Pancreas (tissue), 10 donors: ENCODE measurements at regions not wholly inside any gene's neighbourhood (a gene's known extent, or its start where the extent isn't known, plus 50 kb on each side); places are given as distances from the start of the nearest gene placed in this dataset.
A peak's percentile ranks its signal among the peaks of the same experiment; 100 is the strongest.

ENCODE experiments used
- ATAC-seq, 4 donors: fragments of 200-7000 bp; cut with Tn5 transposase; one replicate each; pipeline versions ENCODE4 v1.8.0 to v1.9.1; 2020; ENCODE audit warnings: mild to moderate bottlenecking in 4 of 4, moderate library complexity in 4 of 4
- DNase-seq, 6 donors: peaks; one replicate each; pipeline ENCODE4 v3.0.0-alpha.2; 2020
- FAIRE-seq: peaks from 2 replicates; lab custom pipeline; 2012; peaks lifted over from hg19 to GRCh38; lab: Jason Lieb, UNC
- H3K27ac ChIP-seq, 4 donors: fragments of 200-600 bp; sonication (generic); 1 replicate in 3 of 4; 2 replicates in 1 of 4; pipeline versions ENCODE4 v1.5.0 to v1.8.0; 2020
- H3K27me3 ChIP-seq, 4 donors: fragments of 200-600 bp; one replicate each; pipeline ENCODE4 v1.8.0; 2021
- H3K36me3 ChIP-seq, 3 donors: fragments of 200-600 bp; sonication (generic) in 1 of 3; one replicate each; pipeline versions ENCODE4 v1.5.0 to v1.8.0; 2020 to 2021
- H3K4me1 ChIP-seq, 3 donors: fragments of 200-600 bp; one replicate each; pipeline ENCODE4 v1.8.0; 2021
- H3K4me3 ChIP-seq, 4 donors: fragments of 200-600 bp; sonication (generic) in 2 of 4; one replicate each; pipeline versions ENCODE4 v1.5.0 to v1.8.0; 2020 to 2021
- H3K9me3 ChIP-seq, 4 donors: fragments of 200-600 bp; one replicate each; pipeline ENCODE4 v1.8.0; 2021
- CTCF ChIP-seq, 4 donors: fragments of 200-600 bp; sonication (generic) in 3 of 4; IDR thresholded peaks; one replicate each; pipeline versions ENCODE4 v1.5.0 to v1.8.0; 2021; ENCODE audit warnings: antibody characterized with exemption in 4 of 4
- WGBS, 2 donors: extraction: QIAGEN DNeasy Blood & Tissue Kit; methylation state at CpG; one replicate each; pipeline ENCODE4 v1.1.7; 2013; 5-methylcytosine and 5-hydroxymethylcytosine counted together
- intact Hi-C, 3 donors: fragments of 100-400 bp; cut with DNase I; formaldehyde crosslinking; loops; one replicate each; pipeline versions ENCODE4 v1.11.1 to v1.14.2; 2022
- donor health status: healthy with polysubstance abuse.
- donor health status: DM: no; HTN: no; CAD: no; lungs with moderate emphysema.
- donor health status: DM: no; HTN: no; CAD: no.
- donor health status: control.
- donor health status: control.
- donor health status: Bipolar disorder and iron deficiency.
- donor health status: DM: yes; HTN: yes; CAD: no.
- donor health status: DM: no; HTN: no; CAD: no.
- donor health status: DM: no; HTN: no; CAD: no.
- donor health status: DM: yes; HTN: yes; CAD: no.

DNA sequence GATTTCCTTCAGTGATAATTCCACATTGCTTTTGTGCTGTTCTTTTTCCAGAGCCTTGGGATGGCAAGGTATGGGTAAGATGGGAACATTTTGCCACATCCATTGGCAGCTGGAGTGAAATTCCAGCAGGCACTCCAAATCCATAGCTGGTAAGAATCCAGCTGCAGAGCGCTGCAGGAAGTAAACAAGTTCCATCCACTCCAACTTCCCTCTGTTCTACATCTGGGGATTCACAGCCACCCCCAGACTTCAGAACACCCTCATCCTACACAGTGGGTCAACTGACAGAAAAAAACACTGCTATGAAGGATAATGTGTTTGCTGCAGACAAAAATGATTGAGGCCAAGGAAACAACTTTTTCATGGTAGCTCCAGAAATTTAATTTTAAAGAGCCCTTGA, 747.8 kb downstream of the MAFB start:
- H3K4me3 ChIP-seq: no peak overlapping the region
- FAIRE-seq (no peak), DNase-seq (no peak), ATAC-seq (no peak)
- TF ChIP-seq CTCF (IDR thresholded peaks at IDR 0.05): no peak
- intact Hi-C loops: no loop called here
- no peaks in the 10 kb centered on the region for H3K9me3 ChIP-seq
- no peaks in the 10 kb centered on the region for H3K36me3 ChIP-seq
- WGBS, 2 donors: 41 to 63% methylated on average over 1 of the region's 1 CpG
- H3K27ac ChIP-seq: no peak overlapping the region
- H3K27me3 ChIP-seq: no peaks in the 10 kb centered on the region
- no peaks in the 10 kb centered on the region for H3K4me1 ChIP-seq

DNA sequence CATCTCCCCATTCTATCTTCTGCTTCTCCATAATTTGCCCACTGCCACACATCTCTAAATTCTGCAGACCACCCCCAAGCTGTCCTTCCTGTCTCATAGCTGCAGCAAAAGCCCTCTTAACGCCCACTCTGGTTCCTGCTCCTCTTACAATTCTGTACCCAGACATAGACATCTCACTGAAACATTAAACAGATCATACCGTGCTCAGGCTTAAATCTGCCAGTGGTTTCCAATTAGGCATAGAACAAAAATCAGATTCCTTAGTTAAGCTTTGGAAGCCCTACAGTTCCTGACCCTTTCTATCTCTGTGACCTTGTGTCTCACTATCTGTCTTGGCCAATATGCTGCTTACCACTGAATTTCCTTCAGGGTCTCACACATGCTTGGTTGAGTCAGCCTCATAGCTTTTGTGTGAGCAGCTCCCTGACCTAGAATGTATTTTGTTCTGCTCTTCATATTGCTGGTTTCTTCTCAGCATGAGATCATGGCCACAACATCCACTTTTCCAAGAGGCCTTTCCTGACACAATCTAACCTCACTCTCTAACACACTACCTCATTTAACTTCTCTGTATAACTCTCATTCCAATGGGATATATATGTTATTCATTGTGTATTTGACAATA, 749.7 kb downstream of the MAFB start:
- 62 to 69% methylated on average over 2 of the region's 2 CpGs for WGBS, 2 donors
- no peak for FAIRE-seq
- no peak for DNase-seq

DNA sequence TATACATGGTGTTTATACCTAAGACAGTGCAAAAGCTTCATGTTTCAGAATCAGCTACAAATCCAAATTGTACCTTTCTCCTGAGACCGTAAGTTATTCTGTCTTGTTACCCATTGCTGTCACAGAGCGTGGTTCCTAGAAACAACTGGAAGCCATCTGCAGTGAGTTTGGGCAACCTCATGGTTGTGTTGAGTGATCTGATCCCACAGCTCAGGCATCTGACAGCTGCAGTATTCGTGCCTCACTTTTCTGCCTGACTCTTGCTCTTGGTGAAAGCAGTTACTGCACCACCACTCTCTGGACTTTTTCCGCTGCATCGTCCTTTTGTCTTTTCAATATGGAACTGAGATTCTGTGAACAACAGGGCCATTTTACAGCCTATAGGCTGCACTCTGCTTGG, 752.6 kb downstream of the MAFB start:
- 72 to 74% methylated on average over 5 of the region's 5 CpGs for WGBS, 2 donors
- Histone ChIP-seq H3K27me3 (no peaks in the 10 kb centered on the region), H3K27ac (no peak overlapping the region), H3K4me1 (no peaks in the 10 kb centered on the region), H3K4me3 (no peak overlapping the region), H3K9me3 (no peaks in the 10 kb centered on the region), H3K36me3 (no peaks in the 10 kb centered on the region)
- intact Hi-C loops: no loop called here
- DNase-seq (no peak), FAIRE-seq (no peak), ATAC-seq (no peak)
- TF ChIP-seq CTCF (IDR thresholded peaks at IDR 0.05): no peak

More for the DNA sequence above, 749.7 kb downstream of the MAFB start:
- Histone ChIP-seq H3K27ac (no peak overlapping the region), H3K36me3 (no peaks in the 10 kb centered on the region), H3K9me3 (no peaks in the 10 kb centered on the region), H3K4me3 (no peak overlapping the region), H3K4me1 (no peaks in the 10 kb centered on the region), H3K27me3 (no peaks in the 10 kb centered on the region)
- no peak for TF ChIP-seq CTCF (IDR thresholded peaks at IDR 0.05)
- intact Hi-C loops: no loop called here
- no peak for ATAC-seq

DNA sequence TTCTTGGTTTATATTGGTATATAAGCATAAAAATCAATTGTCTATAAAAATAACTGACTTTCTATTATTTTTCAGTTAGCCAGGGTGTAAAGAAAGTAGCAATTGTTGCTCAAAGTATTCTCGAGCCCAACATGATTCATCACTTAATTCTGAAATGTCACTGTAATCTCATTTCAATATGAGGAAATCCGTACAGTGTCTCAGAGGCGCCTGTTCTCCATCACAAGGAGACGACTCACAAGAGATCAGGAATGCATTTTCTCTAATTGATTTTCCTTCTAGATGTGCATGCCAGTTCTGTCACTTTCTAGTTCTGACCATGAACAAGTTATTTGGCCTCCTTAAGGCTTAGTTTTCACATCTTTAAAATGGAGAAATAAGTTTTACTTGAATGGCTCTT, 753.1 kb downstream of the MAFB start:
- Histone ChIP-seq H3K4me1 (no peaks in the 10 kb centered on the region), H3K27me3 (no peaks in the 10 kb centered on the region), H3K9me3 (no peaks in the 10 kb centered on the region), H3K4me3 (no peak overlapping the region), H3K36me3 (no peaks in the 10 kb centered on the region), H3K27ac (no peak overlapping the region)
- ATAC-seq (no peak), DNase-seq (no peak), FAIRE-seq (no peak)
- TF ChIP-seq CTCF (IDR thresholded peaks at IDR 0.05): no peak
- WGBS, 2 donors: 37 to 51% methylated on average over 4 of the region's 4 CpGs
- intact Hi-C loops: no loop called here

DNA sequence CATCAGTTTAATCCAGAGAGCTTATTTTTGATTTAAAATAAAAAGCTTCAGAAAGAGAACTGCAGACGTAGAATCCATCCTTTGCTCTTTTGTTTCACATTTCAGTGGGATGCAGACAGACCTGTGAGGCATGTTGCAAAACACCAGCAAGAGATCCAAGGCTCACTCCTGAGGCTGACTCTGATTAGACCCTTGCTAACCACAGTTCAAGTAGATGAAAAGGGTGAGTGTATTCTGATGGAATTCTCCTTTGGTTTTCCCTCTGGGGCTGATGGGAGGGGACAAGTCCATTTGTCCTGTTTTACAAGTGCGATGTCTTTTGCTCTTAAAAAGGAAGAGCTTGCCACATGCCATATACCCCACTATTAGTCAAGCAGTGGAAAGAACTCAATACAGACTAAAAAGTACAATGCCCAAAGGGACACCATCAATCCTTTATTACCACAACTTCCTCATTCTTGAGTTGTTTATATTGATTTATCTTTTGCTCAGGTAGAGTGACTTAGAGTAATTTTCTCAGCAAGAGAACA, 772.7 kb downstream of the MAFB start:
- H3K4me3 ChIP-seq: no peak overlapping the region
- H3K27ac ChIP-seq: no peak overlapping the region
- intact Hi-C loops: no loop called here
- no peaks in the 10 kb centered on the region for H3K36me3 ChIP-seq
- H3K4me1 ChIP-seq: no peaks in the 10 kb centered on the region
- 53 to 80% methylated on average over 2 of the region's 2 CpGs for WGBS, 2 donors
- no peak for FAIRE-seq
- TF ChIP-seq CTCF (IDR thresholded peaks at IDR 0.05): no peak
- no peaks in the 10 kb centered on the region for H3K9me3 ChIP-seq
- no peaks in the 10 kb centered on the region for H3K27me3 ChIP-seq
- no peak for DNase-seq
- ATAC-seq: peak in 1 of 4 donors; percentile 37
